ENCODE measurements at regions not wholly inside any gene's neighbourhood (a gene's known extent, or its start where the extent isn't known, plus 50 kb on each side); places are given as distances from the start of the nearest gene placed in this dataset.

GRCh38 chr12:72836194-72836593 lies 564.0 kb downstream of the TRHDE start:
- H3K9me3 ChIP-seq (ENCODE audit: low read depth) = no peaks in the 10 kb centered on the region
- no peaks in the 10 kb centered on the region for H3K27me3 ChIP-seq
- no peak overlapping the region for H3K4me3 ChIP-seq
- TF ChIP-seq CTCF (IDR thresholded peaks at IDR 0.05; ENCODE audit: poor library complexity) (no peak), EZH2phosphoT487 (IDR thresholded peaks at IDR 0.05; ENCODE audit: low read depth, severe bottlenecking, unreplicated experiment) (no peak), EZH2 (IDR thresholded peaks at IDR 0.05; ENCODE audit: borderline replicate concordance) (no peak)
- H3K9me2 ChIP-seq (replicated peaks; ENCODE audit: insufficient read depth) = no peaks in the 10 kb centered on the region
- no peak for DNase-seq (ENCODE audit: low spot score)
- H3K4me2 ChIP-seq = no peak overlapping the region
- no peaks in the 10 kb centered on the region for H4K20me1 ChIP-seq (ENCODE audit: insufficient read depth, poor library complexity, severe bottlenecking)
- H3K4me1 ChIP-seq (ENCODE audit: insufficient read depth) = no peaks in the 10 kb centered on the region
- no peak overlapping the region for H3K27ac ChIP-seq
- no peak overlapping the region for H2AFZ ChIP-seq
- no peaks in the 10 kb centered on the region for H3K79me2 ChIP-seq
- H3K36me3 ChIP-seq (replicated peaks; ENCODE audit: insufficient read depth, low read depth) = no peaks in the 10 kb centered on the region

DNA sequence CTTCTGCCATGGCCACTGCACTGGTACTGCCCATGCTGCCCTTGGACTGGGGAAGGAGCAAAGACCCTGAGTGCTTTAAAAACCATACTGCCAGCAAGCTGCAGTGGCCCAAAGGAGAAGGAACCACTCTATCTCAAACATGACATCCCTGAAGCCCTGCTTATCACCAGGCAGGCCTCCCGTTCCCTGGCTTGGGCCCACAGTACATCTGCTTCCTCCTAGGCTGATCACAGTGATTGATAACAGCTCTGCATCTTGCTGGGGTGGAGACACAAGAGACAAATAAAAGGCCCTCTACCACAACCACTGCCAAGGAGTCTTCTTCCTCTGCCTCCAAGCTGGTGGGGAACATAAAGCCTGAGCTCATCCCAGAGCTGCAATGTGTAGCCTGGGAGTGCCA lies 567.5 kb downstream of the TRHDE start:
- WGBS (ENCODE audit: low lambda C conversion rate, missing lambda C conversion rate) = 64% methylated on average over 1 of the region's 1 CpG
- no peak overlapping the region for H3K4me3 ChIP-seq
- H2AFZ ChIP-seq = no peak overlapping the region
- H3K27ac ChIP-seq = no peak overlapping the region
- no peaks in the 10 kb centered on the region for H3K36me3 ChIP-seq (replicated peaks; ENCODE audit: insufficient read depth, low read depth)
- no peak overlapping the region for H3K4me2 ChIP-seq
- H3K4me1 ChIP-seq (ENCODE audit: insufficient read depth) = no peaks in the 10 kb centered on the region
- H3K9me3 ChIP-seq (ENCODE audit: low read depth) = no peaks in the 10 kb centered on the region
- no peaks in the 10 kb centered on the region for H3K79me2 ChIP-seq
- no peaks in the 10 kb centered on the region for H3K27me3 ChIP-seq
- no peaks in the 10 kb centered on the region for H3K9me2 ChIP-seq (replicated peaks; ENCODE audit: insufficient read depth)
- DNase-seq (ENCODE audit: low spot score) = no peak
- no peaks in the 10 kb centered on the region for H4K20me1 ChIP-seq (ENCODE audit: insufficient read depth, poor library complexity, severe bottlenecking)
- TF ChIP-seq CTCF (IDR thresholded peaks at IDR 0.05; ENCODE audit: poor library complexity) (no peak), EZH2phosphoT487 (IDR thresholded peaks at IDR 0.05; ENCODE audit: low read depth, severe bottlenecking, unreplicated experiment) (no peak), EZH2 (IDR thresholded peaks at IDR 0.05; ENCODE audit: borderline replicate concordance) (no peak)

DNA sequence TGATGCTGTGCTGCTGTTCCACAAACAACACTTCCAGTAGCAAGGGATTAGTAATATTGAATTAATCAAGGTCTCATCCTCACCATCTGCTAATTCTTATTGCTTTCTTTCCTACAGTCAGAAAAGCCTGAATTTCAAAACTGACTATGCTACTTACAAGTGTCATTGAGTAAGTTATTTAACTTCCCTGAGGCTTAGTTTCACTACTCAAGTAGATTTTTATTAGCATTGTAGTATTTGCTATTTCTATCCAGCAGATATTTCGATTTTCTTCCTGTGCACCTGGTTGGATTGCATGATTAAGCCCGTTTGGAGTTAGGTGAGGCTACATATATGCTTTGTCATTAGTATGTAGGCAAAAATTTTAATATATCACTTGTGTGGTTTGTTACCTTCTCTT lies 591.5 kb downstream of the TRHDE start:
- no peaks in the 10 kb centered on the region for H3K9me3 ChIP-seq (ENCODE audit: low read depth)
- no peaks in the 10 kb centered on the region for H3K4me1 ChIP-seq (ENCODE audit: insufficient read depth)
- no peak for DNase-seq (ENCODE audit: low spot score)
- H3K79me2 ChIP-seq = no peaks in the 10 kb centered on the region
- H3K4me3 ChIP-seq = no peak overlapping the region
- no peak overlapping the region for H3K4me2 ChIP-seq
- no peaks in the 10 kb centered on the region for H3K36me3 ChIP-seq (replicated peaks; ENCODE audit: insufficient read depth, low read depth)
- TF ChIP-seq EZH2 (IDR thresholded peaks at IDR 0.05; ENCODE audit: borderline replicate concordance) = no peak
- TF ChIP-seq CTCF (IDR thresholded peaks at IDR 0.05; ENCODE audit: poor library complexity) = no peak
- TF ChIP-seq EZH2phosphoT487 (IDR thresholded peaks at IDR 0.05; ENCODE audit: low read depth, severe bottlenecking, unreplicated experiment) = no peak
- WGBS (ENCODE audit: low lambda C conversion rate, missing lambda C conversion rate) = 66% methylated on average over 2 of the region's 2 CpGs
- no peaks in the 10 kb centered on the region for H3K27me3 ChIP-seq
- H3K9me2 ChIP-seq (replicated peaks; ENCODE audit: insufficient read depth) = no peaks in the 10 kb centered on the region
- no peak overlapping the region for H2AFZ ChIP-seq
- H3K27ac ChIP-seq = no peak overlapping the region
- no peaks in the 10 kb centered on the region for H4K20me1 ChIP-seq (ENCODE audit: insufficient read depth, poor library complexity, severe bottlenecking)

- Histone ChIP-seq H3K36me3 (replicated peaks; ENCODE audit: insufficient read depth, low read depth) (no peaks in the 10 kb centered on the region), H3K79me2 (no peaks in the 10 kb centered on the region), H2AFZ (no peak overlapping the region), H4K20me1 (ENCODE audit: insufficient read depth, poor library complexity, severe bottlenecking) (no peaks in the 10 kb centered on the region), H3K9me3 (ENCODE audit: low read depth) (no peaks in the 10 kb centered on the region), H3K27ac (no peak overlapping the region), H3K27me3 (no peaks in the 10 kb centered on the region), H3K4me1 (ENCODE audit: insufficient read depth) (no peaks in the 10 kb centered on the region), H3K9me2 (replicated peaks; ENCODE audit: insufficient read depth) (no peaks in the 10 kb centered on the region), H3K4me3 (no peak overlapping the region), H3K4me2 (no peak overlapping the region)
- 93% methylated on average over 2 of the region's 2 CpGs for WGBS (ENCODE audit: low lambda C conversion rate, missing lambda C conversion rate)
- DNase-seq (ENCODE audit: low spot score) = no peak
- TF ChIP-seq CTCF (IDR thresholded peaks at IDR 0.05; ENCODE audit: poor library complexity) = no peak
- no peak for TF ChIP-seq EZH2phosphoT487 (IDR thresholded peaks at IDR 0.05; ENCODE audit: low read depth, severe bottlenecking, unreplicated experiment)
- TF ChIP-seq EZH2 (IDR thresholded peaks at IDR 0.05; ENCODE audit: borderline replicate concordance) = no peak
These were observed 593.8 kb downstream of the TRHDE start for GRCh38 chr12:72865921-72866320.

Data from hepatocyte (in vitro differentiated cells).